GM18951 (cell line): ENCODE measurements at regions not wholly inside any gene's neighbourhood (a gene's known extent, or its start where the extent isn't known, plus 50 kb on each side); places are given as distances from the start of the nearest gene placed in this dataset.
"Not testable (repeated sequence)": the region's sequence is repeated elsewhere in the genome, so short reads cannot be mapped to it uniquely, and the experiment has no call there.

Experiments
- POLR2A ChIP-seq: IDR thresholded peaks from 4 replicates; pipeline ENCODE4 v1.6.1; 2011; ENCODE audit warnings: mild to moderate bottlenecking; ENCODE audit not compliant: insufficient read length, insufficient read depth; ENCODE audit errors: extremely low read depth
- in situ Hi-C: fragments of 300-500 bp; cut with MboI; formaldehyde crosslinking; loops from one replicate; pipeline ENCODE4 v1.12.0; 2022; ENCODE audit warnings: low sequenced_read_pairs, mixed read lengths, inconsistent platforms; ENCODE audit not compliant: unreplicated experiment

- TF ChIP-seq POLR2A = no peak
- in situ Hi-C loops = no loop called here
Measured at GRCh38 chr9:27828908-27829307, 255.6 kb upstream of the C9orf72 start.

DNA sequence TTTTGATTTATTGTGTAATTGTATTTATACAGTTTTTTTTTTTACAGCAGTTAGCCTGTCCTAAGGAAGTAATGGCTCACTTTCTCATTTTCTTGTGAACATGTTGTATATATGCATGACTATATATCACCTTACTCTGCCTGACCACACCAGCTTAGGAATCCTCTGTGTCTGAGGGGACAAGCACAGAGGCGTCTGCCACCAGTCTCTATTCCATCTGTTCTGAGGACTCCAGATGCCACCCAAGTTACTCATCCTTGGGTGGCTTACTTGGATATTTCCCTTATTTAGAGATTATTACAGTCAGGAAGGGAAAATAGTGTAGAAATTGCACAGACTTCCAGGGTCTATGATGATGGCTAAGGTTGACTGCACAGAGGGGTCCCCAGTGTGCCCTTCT, 256.3 kb upstream of the C9orf72 start:
- TF ChIP-seq POLR2A = no peak
- in situ Hi-C loops = no loop called here

DNA sequence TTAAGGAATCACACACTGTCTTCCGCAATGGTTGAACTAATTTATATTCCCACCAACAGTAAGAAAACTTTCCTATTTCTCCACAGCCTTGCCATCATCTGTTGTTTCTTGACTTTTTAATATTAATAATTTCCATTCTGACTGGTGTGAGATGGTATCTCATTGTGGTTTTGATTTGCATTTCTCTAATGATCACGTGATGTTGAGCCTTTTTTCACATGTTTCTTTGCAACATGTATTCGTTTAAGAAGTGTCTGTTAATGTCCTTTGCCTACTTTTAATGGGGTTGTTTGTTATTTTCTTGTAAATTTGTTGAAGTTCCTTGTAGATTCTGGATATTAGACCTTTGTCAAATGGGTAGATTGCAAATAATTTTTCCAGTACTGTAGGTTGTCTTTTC, 258.8 kb upstream of the C9orf72 start:
- in situ Hi-C loops = not testable (repeated sequence)

GRCh38 chr9:27835286-27835685, 262.0 kb upstream of the C9orf72 start:
- no peak for TF ChIP-seq POLR2A
- in situ Hi-C loops = no loop called here

DNA sequence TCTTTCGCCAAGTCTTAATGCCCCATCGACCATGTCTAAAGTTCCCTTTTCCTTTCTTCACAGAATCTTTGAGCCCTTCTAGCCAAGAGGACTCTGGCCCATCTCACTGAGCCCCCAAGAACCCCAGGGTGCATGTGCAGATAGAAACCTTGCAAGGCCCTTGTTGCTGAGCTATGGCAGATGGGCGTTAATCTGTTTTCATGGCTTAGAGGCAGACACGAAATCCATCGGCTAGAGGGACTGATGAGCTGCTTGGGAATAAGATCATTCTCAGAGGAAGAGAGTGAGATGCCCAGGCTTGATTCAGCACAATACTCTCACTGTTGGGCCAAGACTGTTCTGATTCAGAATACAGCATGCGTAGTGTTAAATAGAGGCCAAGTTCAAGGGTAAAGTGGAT, 262.5 kb upstream of the C9orf72 start:
- no peak for TF ChIP-seq POLR2A
- in situ Hi-C loops = no loop called here

DNA sequence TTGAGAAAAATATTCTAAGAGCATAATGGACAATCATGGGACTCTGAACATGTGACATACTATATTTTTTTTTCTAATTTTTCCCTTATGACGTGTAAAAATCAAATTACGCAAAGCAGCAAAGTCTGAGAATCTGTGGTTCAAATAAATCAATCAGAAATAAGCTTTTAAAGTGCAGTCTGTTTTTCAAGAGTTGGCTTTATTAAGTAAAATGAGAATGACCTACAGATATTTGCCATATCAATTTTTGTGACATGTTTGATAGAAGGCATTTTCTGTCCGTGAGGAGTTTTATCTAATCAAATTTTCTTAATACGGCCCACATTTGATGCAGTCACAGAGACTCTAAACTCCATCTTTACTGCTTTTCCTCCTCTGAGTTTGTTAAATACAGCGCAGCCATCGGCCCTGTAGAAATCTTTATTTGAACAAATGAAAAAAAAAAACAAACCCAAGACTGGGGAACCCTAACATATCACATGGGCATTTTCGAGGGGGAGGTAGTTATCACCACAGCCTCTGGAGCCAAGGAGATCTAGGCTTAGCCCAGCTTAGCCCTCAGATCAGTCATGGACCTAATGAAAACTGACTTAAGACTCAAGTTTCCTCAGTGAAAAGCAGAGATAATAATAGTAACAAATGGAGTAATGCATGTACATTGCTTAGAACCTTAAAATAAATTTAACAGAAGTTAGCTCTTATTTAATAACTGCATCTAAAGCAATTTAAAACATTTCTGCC, 263.6 kb upstream of the C9orf72 start:
- in situ Hi-C loops = no loop called here
- no peak for TF ChIP-seq POLR2A

GRCh38 chr9:27838876-27839275, 265.6 kb upstream of the C9orf72 start:
- no peak for TF ChIP-seq POLR2A
- in situ Hi-C loops = no loop called here

- in situ Hi-C loops = not testable (repeated sequence)
Measured at GRCh38 chr9:27839767-27840166, 266.5 kb upstream of the C9orf72 start.

DNA sequence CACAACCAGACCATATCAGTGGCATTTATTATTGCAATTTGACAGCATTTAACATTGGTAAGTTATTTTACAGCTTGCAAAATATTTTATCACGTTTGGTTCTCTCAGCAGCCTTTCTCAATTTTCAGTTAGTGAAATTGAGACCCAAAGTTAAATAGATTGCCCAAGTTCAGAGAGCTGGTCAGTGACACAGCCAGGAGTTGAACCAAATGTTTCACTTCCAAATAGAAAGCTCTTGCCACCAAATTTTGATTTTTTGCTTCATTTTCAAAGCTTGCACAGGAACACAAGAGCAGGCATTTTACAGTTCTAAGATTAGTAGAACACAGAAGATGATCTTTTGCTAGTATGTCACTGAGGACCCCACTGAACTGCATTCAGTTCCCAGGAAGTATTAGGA, 271.5 kb upstream of the C9orf72 start:
- in situ Hi-C loops = no loop called here
- no peak for TF ChIP-seq POLR2A

DNA sequence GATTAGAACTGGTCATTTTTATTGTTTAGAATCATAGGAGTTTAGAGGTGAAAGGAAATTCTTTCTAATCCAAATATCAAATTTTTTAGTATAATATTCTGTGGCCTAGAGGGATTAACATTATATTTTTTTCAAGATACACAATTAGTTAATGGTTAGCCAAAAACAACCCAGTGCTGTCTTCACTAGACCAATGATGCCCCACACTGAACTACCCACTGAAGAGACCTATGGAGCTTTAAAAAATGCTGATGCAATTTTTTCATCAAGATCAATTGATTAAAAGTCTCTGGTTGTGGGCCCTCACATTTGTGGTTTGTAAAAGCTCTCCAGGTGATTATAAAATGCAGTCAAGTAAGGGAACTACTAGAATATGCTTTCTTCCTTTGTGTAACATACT, 274.1 kb upstream of the C9orf72 start:
- in situ Hi-C loops = no loop called here
- no peak for TF ChIP-seq POLR2A

DNA sequence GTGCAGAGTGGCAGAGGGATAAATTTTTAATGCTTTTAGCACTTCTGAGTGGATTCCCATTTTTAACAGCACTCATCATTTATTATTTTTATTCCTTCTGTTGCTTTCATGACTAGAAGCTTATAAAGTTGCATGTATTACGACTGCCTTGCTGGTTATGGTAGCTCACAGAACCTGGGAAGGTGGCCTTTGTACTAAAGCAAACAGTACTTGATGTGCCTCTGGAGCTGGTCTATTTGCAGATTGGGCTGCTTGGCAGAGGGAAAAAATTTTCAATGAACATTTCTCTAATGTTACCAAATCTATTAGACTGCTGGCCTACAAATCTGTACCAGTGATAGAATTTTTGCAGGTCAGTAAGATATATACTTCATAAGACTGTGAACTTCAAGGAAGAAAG, 274.5 kb upstream of the C9orf72 start:
- in situ Hi-C loops = no loop called here
- no peak for TF ChIP-seq POLR2A

DNA sequence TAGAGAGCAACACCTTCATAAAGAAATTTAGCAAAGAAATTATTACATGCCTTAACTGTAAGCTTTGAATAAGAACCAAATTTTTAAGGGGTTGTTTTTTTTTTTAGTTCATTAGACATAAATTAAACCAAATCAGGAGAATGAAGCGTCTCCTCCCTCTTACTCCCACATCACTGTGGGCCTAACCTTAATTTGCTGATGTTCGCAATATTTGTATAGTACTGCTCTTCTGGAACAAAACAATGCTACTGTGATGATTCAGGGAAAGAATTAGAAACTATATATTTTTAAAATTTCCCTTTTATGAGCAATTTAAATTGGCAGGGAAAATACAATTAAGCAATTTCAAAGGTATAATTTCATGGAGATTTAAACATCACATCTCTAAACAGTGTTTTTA, 275.0 kb upstream of the C9orf72 start:
- in situ Hi-C loops = no loop called here
- no peak for TF ChIP-seq POLR2A

DNA sequence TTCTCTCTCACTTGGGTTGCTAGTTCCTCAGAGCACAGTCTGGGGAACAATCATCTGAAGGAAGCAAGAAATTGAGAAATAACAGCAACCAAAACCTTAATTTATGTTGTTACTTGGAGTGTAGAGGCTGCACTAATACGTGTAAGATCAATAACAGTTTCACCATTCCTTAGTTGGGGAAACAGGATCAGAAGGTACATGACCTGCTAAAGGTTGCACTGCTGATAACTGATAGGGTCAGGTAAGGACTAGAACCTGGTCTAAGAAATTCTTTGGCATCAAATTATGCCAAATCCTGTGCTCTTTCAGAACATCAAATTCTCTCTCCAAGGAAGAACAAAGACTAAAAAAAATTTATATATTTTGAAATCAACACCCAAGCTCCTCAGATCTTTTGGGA, 278.6 kb upstream of the C9orf72 start:
- in situ Hi-C loops = no loop called here
- no peak for TF ChIP-seq POLR2A

- in situ Hi-C loops = no loop called here
- TF ChIP-seq POLR2A = no peak
Measured at GRCh38 chr9:27853529-27853928, 280.2 kb upstream of the C9orf72 start.

DNA sequence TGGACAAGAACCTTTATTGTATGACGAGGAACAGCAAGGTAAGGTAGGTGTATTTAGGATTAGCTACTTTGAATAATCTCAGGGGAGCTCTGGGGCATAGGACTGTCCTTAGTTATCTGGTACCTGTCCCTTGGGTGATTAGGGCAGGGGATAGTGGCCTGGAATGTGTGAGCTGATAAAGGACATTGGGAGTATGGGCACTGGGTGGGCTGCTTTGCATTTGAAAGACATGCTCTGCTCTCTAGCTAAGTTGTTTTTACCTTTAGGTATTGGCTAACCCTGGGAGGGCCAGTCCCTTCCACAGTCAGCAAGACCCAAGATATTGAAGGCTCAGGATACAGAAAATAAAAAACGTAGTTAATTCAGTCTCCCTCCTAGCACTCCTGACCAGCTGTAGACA, 282.8 kb upstream of the C9orf72 start:
- no peak for TF ChIP-seq POLR2A
- in situ Hi-C loops = no loop called here
